PFSK-1 (cell line): ENCODE measurements at regions not wholly inside any gene's neighbourhood (a gene's known extent, or its start where the extent isn't known, plus 50 kb on each side); places are given as distances from the start of the nearest gene placed in this dataset.

ENCODE experiments used
- FOXP2 ChIP-seq: optimal IDR thresholded peaks from 2 replicates; pipeline ENCODE3; 2011; ENCODE audit warnings: borderline replicate concordance, control low read depth, inconsistent platforms; ENCODE audit not compliant: insufficient read depth; ENCODE audit errors: extremely low read length, extremely low read depth
- POLR2AphosphoS5 ChIP-seq: IDR thresholded peaks from 2 replicates; pipeline ENCODE4 v1.6.1; 2012; ENCODE audit warnings: low read depth, mild to moderate bottlenecking, control low read depth, low read length, moderate library complexity
- SIN3A ChIP-seq: IDR thresholded peaks from 2 replicates; pipeline ENCODE4 v1.6.1; 2012; ENCODE audit warnings: mild to moderate bottlenecking, low read length, moderate library complexity, borderline replicate concordance; ENCODE audit not compliant: insufficient read depth
- TAF1 ChIP-seq: IDR thresholded peaks from 2 replicates; pipeline ENCODE4 v1.6.1; 2012; ENCODE audit warnings: low read length, control low read depth, borderline replicate concordance; ENCODE audit not compliant: insufficient read depth
- TF ChIP-seq, protein P1 (sequence below), 2 experiments: IDR thresholded peaks; 2 replicates each; pipeline versions ENCODE4 v1.6.1 to v1.8.0; 2011 to 2012; ENCODE audit warnings: low read depth in 2 of 2, low read length in 2 of 2, control low read depth in 1 of 2, inconsistent platforms in 1 of 2, mild to moderate bottlenecking in 1 of 2, moderate library complexity in 1 of 2; ENCODE audit not compliant: insufficient read depth in 1 of 2

DNA sequence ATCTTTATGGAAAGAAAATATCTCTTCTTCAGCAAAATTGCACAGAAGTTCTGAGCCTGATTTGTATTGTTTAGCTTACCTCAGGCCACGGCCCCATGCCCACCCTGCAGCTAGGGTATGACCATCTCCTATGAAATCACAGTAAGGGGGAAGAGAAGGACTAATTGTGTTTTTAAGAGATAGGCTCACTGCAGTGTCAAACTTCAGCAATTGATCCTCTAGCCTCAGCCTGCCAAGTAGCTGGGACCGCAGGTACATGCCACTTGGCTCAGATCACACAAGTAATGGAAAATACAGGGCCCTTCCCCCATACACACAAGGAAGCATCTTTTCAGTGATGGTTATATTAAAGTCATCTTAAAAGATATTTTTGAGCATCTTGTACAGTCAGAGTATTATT lies 60.0 kb downstream of the DMAC1 start:
- TF ChIP-seq POLR2AphosphoS5 = no peak
- TF ChIP-seq, protein P1, sequence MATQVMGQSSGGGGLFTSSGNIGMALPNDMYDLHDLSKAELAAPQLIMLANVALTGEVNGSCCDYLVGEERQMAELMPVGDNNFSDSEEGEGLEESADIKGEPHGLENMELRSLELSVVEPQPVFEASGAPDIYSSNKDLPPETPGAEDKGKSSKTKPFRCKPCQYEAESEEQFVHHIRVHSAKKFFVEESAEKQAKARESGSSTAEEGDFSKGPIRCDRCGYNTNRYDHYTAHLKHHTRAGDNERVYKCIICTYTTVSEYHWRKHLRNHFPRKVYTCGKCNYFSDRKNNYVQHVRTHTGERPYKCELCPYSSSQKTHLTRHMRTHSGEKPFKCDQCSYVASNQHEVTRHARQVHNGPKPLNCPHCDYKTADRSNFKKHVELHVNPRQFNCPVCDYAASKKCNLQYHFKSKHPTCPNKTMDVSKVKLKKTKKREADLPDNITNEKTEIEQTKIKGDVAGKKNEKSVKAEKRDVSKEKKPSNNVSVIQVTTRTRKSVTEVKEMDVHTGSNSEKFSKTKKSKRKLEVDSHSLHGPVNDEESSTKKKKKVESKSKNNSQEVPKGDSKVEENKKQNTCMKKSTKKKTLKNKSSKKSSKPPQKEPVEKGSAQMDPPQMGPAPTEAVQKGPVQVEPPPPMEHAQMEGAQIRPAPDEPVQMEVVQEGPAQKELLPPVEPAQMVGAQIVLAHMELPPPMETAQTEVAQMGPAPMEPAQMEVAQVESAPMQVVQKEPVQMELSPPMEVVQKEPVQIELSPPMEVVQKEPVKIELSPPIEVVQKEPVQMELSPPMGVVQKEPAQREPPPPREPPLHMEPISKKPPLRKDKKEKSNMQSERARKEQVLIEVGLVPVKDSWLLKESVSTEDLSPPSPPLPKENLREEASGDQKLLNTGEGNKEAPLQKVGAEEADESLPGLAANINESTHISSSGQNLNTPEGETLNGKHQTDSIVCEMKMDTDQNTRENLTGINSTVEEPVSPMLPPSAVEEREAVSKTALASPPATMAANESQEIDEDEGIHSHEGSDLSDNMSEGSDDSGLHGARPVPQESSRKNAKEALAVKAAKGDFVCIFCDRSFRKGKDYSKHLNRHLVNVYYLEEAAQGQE (IDR thresholded peaks at IDR 0.05; ENCODE audit: insufficient read depth in 1 of 2, low read depth in 2 of 2, low read length in 2 of 2) = no peak
- no peak for TF ChIP-seq SIN3A
- no peak for TF ChIP-seq TAF1

DNA sequence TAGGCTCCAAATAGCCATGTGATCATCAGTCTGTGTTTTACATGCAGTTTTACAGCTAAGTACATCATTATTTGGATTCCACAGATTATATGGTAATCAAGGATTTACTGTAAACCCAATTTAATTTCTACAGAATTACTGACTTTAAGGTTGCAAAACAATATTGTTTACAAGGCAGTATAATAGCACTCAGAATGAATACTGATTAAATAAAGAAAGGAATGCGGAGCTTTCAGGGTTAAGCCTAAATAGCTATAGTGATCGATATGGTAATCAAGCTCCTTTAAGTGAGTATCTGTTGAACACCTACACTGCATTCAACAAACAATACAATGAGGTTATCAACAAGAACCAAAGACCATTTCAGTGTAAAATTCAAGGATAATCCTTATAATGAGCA lies 64.3 kb downstream of the DMAC1 start:
- TF ChIP-seq SIN3A (no peak), TAF1 (no peak), POLR2AphosphoS5 (no peak), FOXP2 (no peak)
- TF ChIP-seq, protein P1 (IDR thresholded peaks at IDR 0.05; ENCODE audit: insufficient read depth in 1 of 2, low read depth in 2 of 2, low read length in 2 of 2) = no peak

DNA sequence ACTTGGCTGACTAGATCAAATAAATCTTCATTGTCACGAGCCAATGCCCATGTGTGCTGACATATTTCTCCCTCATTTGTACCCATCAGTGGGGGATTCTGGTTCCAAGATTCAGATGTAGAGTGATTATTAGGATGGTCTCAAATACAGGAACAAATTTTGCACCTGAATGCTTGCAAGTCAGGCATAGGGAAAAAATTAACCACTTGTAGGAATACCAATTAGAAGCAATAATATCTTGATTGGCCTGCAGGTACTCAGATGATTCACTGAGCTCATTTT lies 69.5 kb downstream of the DMAC1 start:
- TF ChIP-seq TAF1 = no peak
- TF ChIP-seq, protein P1 (IDR thresholded peaks at IDR 0.05; ENCODE audit: insufficient read depth in 1 of 2, low read depth in 2 of 2, low read length in 2 of 2) = no peak

DNA sequence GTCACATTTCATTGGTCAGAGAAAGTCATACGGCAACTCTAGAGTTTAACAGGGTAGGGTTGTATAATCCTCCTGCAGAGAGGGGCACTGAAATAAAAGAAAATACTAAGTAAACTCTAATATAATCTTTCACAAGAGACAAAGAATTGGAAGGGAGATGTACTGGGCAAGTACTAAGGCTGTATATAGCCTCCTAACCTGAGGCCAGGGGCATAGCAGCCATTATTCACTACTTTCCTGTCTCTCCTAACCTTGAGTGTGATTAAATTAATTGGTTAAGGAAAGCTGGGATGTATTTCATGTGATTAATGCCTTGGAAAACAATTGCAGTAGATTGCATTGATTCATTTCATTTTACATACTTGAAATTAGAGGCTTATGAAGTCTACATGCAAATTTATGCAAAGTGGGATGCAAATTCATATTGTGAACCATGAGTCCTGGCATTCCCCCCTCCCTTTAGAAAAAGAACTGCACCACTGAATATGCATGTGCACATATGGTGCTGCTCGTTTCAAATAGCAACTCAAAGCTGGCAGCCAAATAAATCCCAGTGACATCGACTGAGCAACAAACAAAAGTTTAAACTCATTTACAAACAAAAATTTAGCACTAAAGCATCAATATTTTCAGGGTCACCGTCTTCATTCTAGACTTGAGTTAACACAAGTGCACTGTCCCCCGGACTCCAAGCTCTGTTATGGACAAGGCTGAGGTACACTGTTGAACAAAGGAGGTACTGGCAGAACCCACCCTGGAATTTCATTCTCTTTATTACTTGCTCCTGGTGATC lies 70.0 kb downstream of the DMAC1 start:
- no peak for TF ChIP-seq POLR2AphosphoS5
- TF ChIP-seq TAF1 = no peak
- TF ChIP-seq SIN3A = no peak
- TF ChIP-seq FOXP2 = no peak
- TF ChIP-seq, protein P1 (IDR thresholded peaks at IDR 0.05; ENCODE audit: insufficient read depth in 1 of 2, low read depth in 2 of 2, low read length in 2 of 2) = no peak

DNA sequence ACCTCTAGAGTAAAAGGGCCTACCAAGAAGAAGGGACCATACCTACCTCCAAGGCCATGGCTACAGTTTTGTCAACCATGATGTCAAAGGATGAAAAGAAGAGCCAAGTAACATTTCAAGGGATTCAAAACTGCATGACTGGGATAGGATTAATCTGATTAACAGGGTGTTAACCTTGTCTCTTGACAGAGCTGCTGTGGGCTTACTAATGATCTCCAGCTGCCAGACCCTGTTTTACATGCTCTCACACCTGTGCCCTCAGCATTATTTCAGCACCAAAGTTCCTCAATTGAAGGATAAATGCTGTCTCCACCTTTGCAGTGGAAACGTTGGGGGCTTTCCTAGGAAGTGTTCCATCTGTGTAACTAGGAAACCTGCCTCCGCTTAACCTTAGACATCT lies 78.3 kb downstream of the DMAC1 start:
- no peak for TF ChIP-seq SIN3A
- TF ChIP-seq, protein P1 (IDR thresholded peaks at IDR 0.05; ENCODE audit: insufficient read depth in 1 of 2, low read depth in 2 of 2, low read length in 2 of 2) = no peak
- no peak for TF ChIP-seq POLR2AphosphoS5
- no peak for TF ChIP-seq TAF1
- no peak for TF ChIP-seq FOXP2
